T-helper 1 cell (primary cell): ENCODE measurements at regions not wholly inside any gene's neighbourhood (a gene's known extent, or its start where the extent isn't known, plus 50 kb on each side); places are given as distances from the start of the nearest gene placed in this dataset.
"Not testable (repeated sequence)": the region's sequence is repeated elsewhere in the genome, so short reads cannot be mapped to it uniquely, and the experiment has no call there.

Source experiments
- DNase-seq, 5 donors: peaks; one replicate each; pipeline ENCODE4 v3.0.0-alpha.2; 2012 to 2020

GRCh38 chr2:221914334-221914880, 342.3 kb upstream of the EPHA4 start:
- no peak for DNase-seq

GRCh38 chr2:221911890-221912289, 339.8 kb upstream of the EPHA4 start:
- no peak for DNase-seq

DNA sequence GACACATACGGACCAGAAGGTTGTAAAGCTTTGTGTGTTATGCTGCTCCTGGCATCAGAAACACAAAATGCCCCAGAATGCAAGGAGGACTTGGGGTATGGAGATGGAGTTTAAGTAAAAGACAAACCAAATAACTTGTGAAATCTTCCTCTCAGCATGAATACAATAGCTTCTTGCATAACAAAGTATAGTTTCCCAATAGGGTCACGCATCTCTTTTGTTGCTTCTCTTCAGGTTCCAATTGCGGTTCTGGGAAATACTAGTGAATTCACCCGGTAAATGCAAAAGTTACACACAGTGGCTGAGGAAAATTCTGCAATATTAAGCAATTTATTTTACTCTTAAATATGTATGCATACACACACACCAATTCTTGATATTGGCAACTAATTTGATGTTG, 339.2 kb upstream of the EPHA4 start:
- no peak for DNase-seq

DNA sequence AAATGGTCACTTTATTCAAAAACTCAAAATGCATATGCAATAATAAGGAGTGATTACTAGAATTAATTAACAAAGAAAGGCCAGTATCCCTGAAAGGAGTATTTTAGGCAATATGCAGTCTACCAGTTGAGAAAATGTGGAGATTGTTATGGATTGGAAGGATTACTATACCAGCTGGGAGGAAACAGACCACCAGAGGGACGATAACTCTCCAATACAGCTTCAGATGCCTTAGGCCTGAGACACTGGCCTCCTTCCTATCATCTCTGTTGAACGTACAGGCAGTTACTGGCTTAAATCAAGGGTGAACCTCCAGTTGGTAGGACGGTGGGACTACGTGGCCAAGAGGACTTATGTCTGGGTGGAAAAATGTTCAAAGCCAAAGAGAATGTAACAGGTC, 336.4 kb upstream of the EPHA4 start:
- DNase-seq: no peak

- DNase-seq: no peak
These were observed 325.6 kb upstream of the EPHA4 start for GRCh38 chr2:221897718-221898117.

GRCh38 chr2:221896505-221897151, 324.5 kb upstream of the EPHA4 start:
- no peak for DNase-seq

DNA sequence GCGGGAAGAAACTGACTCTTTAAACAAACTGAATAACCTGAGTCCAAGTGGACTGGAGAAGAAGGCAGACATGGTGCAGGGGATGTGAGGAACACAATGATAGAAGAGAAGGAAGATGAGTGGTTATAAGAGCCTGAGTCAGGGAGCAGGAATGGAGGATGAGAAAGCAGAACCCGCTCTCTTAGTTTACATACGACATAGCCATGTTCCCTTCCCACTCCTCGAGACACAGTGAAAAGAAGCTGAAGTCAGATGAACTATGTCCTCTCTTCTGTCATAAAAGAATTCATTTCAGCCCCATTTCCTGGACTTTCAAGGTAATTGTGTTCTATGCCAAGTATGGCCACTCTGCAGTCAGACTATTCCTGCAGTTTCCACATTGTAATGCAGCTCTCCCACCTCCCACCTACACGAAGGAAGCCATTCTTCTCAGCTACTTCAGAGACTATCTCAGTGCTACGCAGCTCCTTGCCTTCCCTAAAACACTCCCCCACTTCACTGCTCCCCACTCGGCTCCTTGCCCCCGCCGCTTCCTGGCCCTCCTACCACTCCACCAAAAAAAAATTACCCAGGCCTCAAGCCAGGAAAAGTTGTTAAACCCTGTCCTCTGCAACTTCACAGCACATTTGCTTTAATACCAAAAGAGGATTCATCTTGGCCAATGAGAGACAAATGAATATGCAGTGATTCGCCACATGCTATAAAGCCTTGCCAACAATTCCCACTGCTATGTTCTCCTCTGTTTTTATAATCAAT, 323.4 kb upstream of the EPHA4 start:
- DNase-seq: no peak

DNA sequence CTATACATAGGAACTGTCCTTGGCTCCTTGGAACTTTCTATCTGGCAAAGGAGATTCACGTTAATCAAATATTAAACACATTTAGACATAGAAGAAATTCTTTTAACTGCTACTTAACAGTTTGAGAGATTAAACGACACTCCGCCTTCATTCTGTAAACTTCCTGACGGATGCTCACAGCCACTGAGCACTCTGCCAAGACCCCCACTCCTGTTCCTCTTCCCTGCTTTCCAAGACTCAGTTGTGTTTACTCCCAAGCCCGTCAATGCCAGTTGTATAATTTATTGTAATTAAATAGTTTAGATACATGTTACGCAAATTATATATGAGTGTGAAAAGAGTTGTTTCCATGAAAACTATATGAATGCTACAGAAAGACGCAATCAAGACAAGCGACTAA, 321.4 kb upstream of the EPHA4 start:
- DNase-seq: no peak

DNA sequence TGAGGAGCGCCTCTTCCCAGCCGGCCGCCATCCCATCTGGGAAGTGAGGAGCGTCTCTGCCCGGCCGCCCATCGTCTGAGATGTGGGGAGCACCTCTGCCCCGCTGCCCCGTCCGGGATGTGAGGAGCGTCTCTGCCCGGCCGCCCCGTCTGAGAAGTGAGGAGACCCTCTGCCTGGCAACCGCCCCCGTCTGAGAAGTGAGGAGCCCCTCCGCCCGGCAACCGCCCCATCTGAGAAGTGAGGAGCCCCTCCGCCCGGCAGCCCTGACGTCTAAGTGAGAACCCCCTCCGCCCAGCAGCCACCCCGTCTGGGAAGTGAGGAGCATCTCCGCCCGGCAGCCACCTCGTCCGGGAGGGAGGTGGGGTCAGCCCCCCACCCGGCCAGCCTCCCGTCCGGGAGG, 319.9 kb upstream of the EPHA4 start:
- not testable (repeated sequence) for DNase-seq

- DNase-seq: no peak
These were observed 311.9 kb upstream of the EPHA4 start for GRCh38 chr2:221883976-221884375.

DNA sequence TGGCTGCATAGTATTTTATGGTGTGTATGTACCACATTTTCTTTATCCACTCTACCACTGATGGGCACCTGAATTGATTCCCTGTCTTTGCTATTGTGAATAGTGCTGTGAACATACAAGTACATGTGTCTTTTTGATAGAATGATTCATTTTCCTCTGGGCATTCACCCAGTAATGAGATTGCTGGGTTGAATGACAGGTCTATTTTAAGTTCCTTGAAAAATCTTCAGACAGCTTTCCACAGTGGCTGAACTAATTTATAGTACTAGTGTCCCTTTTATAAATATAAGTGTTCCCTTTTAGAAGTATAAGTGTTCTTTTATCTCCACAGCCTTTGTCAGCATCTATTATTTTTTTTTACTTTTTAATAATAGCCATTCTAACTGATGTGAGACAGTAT, 303.9 kb upstream of the EPHA4 start:
- no peak for DNase-seq

DNA sequence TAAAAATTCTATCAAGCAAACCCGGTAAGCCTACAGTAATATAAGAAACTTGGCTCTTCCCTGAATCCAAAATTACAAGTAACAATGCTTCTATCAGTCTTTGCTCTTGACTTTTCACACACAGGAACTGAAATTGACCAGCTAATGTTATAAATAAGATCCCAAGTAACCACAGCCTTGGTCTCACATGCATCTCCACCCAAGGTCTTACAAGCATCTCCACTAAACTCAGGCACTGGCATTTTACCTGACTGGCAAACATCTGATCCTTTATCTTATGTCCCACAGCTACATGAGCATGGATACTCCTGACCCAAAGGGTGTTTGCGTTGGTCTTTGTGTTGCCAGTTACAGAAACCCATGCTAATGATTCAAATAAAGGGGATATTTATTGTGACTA, 302.3 kb upstream of the EPHA4 start:
- DNase-seq: no peak

DNA sequence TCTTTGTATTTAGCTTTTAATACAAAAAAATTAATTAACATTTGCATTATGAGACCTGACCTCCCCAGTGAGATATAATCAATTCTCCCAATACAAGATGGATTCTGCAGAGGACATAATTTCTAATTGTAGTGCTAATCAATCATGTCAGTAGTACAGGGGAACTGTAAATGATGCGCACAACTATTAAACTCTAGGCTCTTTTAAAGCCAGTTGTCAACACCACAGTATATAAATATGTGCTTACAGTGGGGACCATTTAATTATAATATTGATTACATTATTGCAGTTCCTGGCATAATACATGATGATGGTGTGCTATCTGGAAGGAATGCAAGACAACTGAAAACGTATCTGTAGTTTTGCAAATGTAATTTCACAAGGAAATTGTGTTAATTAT, 285.6 kb upstream of the EPHA4 start:
- no peak for DNase-seq

- DNase-seq: no peak
These were observed 281.2 kb upstream of the EPHA4 start for GRCh38 chr2:221853297-221853696.

- DNase-seq: no peak
These were observed 279.5 kb upstream of the EPHA4 start for GRCh38 chr2:221851531-221852045.

DNA sequence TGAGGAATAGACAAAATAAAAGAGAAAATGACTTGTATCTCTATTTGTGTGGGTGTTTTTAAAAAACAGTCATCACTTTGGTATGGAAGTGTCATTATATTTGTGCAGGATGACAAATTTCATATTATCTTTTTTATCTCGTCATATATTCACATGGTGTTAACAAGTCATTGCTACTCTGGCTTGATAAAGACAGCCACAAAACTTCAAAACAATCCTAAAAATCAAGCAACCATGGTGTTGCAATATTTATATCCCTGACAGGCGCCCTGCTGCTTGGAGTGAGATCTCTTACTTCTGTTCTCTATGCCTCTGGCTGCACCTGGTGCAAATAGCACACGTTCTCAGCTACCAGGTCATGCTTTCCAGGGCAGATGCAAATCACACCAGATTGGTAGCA, 278.0 kb upstream of the EPHA4 start:
- no peak for DNase-seq

DNA sequence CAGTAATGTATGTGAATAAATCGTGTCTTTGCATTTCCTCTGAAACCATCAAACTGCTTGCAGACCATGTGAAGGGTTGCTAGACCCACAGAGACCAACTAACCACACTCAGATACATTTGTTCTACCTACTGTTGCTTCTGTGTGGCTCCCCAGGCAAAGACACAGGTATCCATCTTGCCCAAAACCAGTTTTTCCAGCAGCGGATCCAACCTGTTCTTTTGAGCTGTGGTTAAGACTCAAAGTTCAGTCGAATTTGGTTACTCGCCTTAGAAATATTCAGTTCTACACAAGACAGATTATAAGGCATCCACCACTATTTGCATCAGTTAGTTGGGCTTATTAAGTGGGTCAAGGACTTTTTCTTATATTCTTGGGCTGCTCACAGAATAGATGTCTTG, 276.2 kb upstream of the EPHA4 start:
- DNase-seq: no peak

DNA sequence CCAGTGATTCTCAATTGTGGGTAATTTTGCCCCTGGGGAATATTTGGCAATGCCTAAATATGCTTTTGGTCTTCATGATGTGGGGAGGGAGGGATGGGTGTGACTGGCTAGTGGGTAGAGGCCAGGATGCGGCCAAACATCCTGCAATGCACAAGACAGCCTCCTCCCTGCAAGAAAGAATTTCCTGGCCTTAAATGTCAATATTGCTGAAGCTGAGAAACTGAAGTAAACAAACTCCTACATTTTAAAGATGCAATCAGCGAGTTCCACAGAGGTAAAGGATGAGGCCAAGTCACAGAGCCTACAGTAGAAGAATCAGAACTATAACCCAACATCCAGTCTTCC, 272.9 kb upstream of the EPHA4 start:
- DNase-seq: no peak

DNA sequence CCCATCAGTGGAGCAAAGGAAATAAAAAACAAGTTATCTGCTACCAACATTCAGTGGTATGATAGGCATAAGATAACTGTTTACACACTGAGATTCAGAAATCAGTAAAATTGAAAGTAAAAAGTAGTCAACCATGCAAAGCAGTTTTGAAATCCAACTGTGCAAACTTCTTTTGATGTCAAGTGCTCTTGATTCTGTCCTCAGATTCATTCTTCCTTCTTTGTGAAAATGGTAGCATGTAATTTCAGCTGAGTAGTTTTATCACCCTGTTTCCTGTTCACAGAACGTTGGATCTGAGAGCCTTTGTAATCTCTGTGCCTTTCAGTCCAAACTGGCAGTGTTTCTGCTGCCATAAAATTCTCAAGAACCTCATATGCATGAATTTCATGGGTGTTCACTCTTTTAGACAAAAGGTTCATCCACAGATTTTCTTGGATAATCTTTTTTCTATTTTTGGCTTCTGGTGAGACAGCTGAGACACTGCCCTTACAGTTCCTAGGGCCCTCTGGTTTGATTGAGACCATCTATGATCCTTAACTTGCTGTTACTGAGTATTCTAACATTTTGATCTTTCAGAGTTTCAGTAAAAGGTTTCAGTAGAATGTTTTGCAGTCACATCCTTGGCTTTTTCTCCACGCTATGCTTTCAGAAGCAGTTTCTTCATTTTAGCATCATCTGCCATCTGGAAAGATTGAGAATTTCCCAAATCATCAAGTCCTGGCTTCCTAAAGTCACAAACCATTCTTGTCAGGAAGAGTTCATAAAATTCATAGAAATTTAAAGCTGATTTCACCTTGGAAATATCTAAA, 272.3 kb upstream of the EPHA4 start:
- DNase-seq: no peak

- no peak for DNase-seq
These were observed 264.0 kb upstream of the EPHA4 start for GRCh38 chr2:221836095-221836494.

GRCh38 chr2:221833966-221834365, 261.9 kb upstream of the EPHA4 start:
- DNase-seq: no peak

DNA sequence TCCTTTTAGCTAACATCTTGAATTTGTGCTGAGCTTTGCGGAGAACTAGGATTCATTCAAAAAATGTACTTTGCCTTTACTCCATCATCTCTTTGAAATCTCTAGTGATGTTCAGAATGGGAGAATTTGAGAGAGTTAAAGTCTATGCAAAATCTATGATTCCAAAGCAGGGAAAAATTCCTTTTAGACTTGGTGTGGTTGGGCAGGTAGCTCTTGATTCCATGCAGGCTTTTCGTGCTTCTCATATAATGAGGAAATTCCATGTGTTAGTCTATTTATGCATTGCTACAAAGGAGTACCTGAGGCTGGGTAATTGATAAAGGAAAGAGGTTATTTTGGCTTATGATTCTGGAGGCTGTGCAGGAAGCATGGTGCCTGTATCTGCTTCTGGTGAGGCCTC, 258.9 kb upstream of the EPHA4 start:
- no peak for DNase-seq

DNA sequence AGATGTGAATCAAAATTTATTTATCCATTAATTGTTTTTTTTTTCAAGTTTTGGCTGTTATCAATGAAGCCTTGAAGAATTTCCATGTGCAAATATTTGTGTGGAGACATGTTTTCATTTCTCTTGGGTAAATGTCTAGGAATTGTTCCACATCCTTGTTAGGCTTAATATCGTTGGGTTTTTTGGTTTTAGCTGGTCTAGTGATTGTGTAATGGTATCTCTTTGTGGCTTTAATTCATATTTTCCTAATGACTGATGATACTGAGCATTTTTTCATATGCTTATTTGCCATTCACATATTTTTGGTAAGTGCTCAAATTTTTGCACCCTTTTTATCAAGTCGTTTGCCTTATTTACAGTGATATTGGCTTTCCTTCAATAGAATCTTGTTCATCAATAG, 250.3 kb upstream of the EPHA4 start:
- DNase-seq: no peak
